Ascending aorta (tissue), 2 donors: ENCODE measurements at regions not wholly inside any gene's neighbourhood (a gene's known extent, or its start where the extent isn't known, plus 50 kb on each side); places are given as distances from the start of the nearest gene placed in this dataset.
"Not testable (repeated sequence)": the region's sequence is repeated elsewhere in the genome, so short reads cannot be mapped to it uniquely, and the experiment has no call there.

ENCODE experiments used
- DNase-seq, 2 donors: peaks; one replicate each; pipeline ENCODE4 v3.0.0-alpha.2; 2019; ENCODE audit warnings: low spot score in 2 of 2
- H3K27ac ChIP-seq, 2 donors: fragments of 200-600 bp; sonication (generic); one replicate each; pipeline ENCODE4 v1.5.1; 2016 to 2017; ENCODE audit warnings: mild to moderate bottlenecking in 1 of 2
- H3K27me3 ChIP-seq: fragments of 200-600 bp; sonication (generic); one replicate; pipeline ENCODE4 v1.5.1; 2017
- H3K36me3 ChIP-seq, 2 donors: fragments of 200-600 bp; sonication (generic); one replicate each; pipeline ENCODE4 v1.5.1; 2016
- H3K4me1 ChIP-seq, 2 donors: fragments of 200-600 bp; sonication (generic); one replicate each; pipeline ENCODE4 v1.5.1; 2016 to 2017; ENCODE audit warnings: mild to moderate bottlenecking in 1 of 2
- H3K4me3 ChIP-seq, 2 donors: fragments of 200-600 bp; sonication (generic); one replicate each; pipeline ENCODE4 v1.5.1; 2016 to 2017; ENCODE audit warnings: mild to moderate bottlenecking in 1 of 2
- H3K9me3 ChIP-seq, 2 donors: fragments of 200-600 bp; sonication (generic); one replicate each; pipeline ENCODE4 v1.5.1; 2016
- CTCF ChIP-seq, 3 experiments: fragments of 200-600 bp in 2 of 3; fragments of 450-650 bp in 1 of 3; sonication (generic) in 2 of 3; IDR thresholded peaks; one replicate each; pipeline ENCODE4 v1.5.1; 2016 to 2019; ENCODE audit warnings: antibody characterized with exemption in 3 of 3, mild to moderate bottlenecking in 1 of 3, moderate library complexity in 1 of 3
- intact Hi-C: fragments of 100-400 bp; cut with DNase I; formaldehyde crosslinking; loops from one replicate; pipeline ENCODE4 v1.15.1; 2023

- Histone ChIP-seq H3K4me1 (no peaks in the 10 kb centered on the region), H3K27ac (no peak overlapping the region), H3K9me3 (peaks cover 0 to 7% of the 10 kb centered on the region in 2 donors), H3K4me3 (no peak overlapping the region), H3K36me3 (peaks cover 0 to 4% of the 10 kb centered on the region in 2 donors), H3K27me3 (no peaks in the 10 kb centered on the region)
- DNase-seq, result no peak
- intact Hi-C loops, result no loop called here
- TF ChIP-seq CTCF (IDR thresholded peaks at IDR 0.05), result no peak
Measured at GRCh38 chrX:63525491-63525890, 174.4 kb upstream of the SPIN4 start.

GRCh38 chrX:63519368-63519767 lies 168.2 kb upstream of the SPIN4 start:
- DNase-seq, H3K36me3 ChIP-seq, H3K9me3 ChIP-seq, H3K27ac ChIP-seq, H3K27me3 ChIP-seq, intact Hi-C loops, H3K4me1 ChIP-seq, H3K4me3 ChIP-seq: not testable (repeated sequence)

GRCh38 chrX:63514569-63515080 lies 163.5 kb upstream of the SPIN4 start:
- Histone ChIP-seq H3K4me1 (peaks cover 0 to 5% of the 10 kb centered on the region in 2 donors), H3K27ac (no peak overlapping the region), H3K36me3 (no peaks in the 10 kb centered on the region), H3K27me3 (no peaks in the 10 kb centered on the region), H3K9me3 (no peaks in the 10 kb centered on the region), H3K4me3 (no peak overlapping the region)
- no peak for TF ChIP-seq CTCF (IDR thresholded peaks at IDR 0.05)
- intact Hi-C loops, result loop anchor here (5.0 kb wide), 1 partner anchor 48 kb away; no protein-coding TSS in a partner anchor
- no peak for DNase-seq

GRCh38 chrX:63513825-63514568 lies 162.9 kb upstream of the SPIN4 start:
- Histone ChIP-seq H3K36me3 (no peaks in the 10 kb centered on the region), H3K9me3 (no peaks in the 10 kb centered on the region), H3K4me3 (no peak overlapping the region), H3K27ac (no peak overlapping the region), H3K27me3 (no peaks in the 10 kb centered on the region), H3K4me1 (peaks cover 0 to 5% of the 10 kb centered on the region in 2 donors)
- intact Hi-C loops, result loop anchor here (5.0 kb wide), 1 partner anchor 48 kb away; no protein-coding TSS in a partner anchor
- DNase-seq, result no peak
- no peak for TF ChIP-seq CTCF (IDR thresholded peaks at IDR 0.05)

- no peak for TF ChIP-seq CTCF (IDR thresholded peaks at IDR 0.05)
- no peak overlapping the region for H3K27ac ChIP-seq
- no peak overlapping the region for H3K4me3 ChIP-seq
- H3K36me3 ChIP-seq, result no peaks in the 10 kb centered on the region
- H3K9me3 ChIP-seq, result no peaks in the 10 kb centered on the region
- intact Hi-C loops, result loop anchor here (5.0 kb wide), 1 partner anchor 51 kb away; no protein-coding TSS in a partner anchor
- DNase-seq, result no peak
- H3K4me1 ChIP-seq, result peaks cover 0 to 5% of the 10 kb centered on the region in 2 donors
- no peaks in the 10 kb centered on the region for H3K27me3 ChIP-seq
Measured at GRCh38 chrX:63511361-63511760, 160.2 kb upstream of the SPIN4 start.

- DNase-seq, result no peak
- no peak for TF ChIP-seq CTCF (IDR thresholded peaks at IDR 0.05)
- no peak overlapping the region for H3K27ac ChIP-seq
- H3K36me3 ChIP-seq, result no peaks in the 10 kb centered on the region
- no peaks in the 10 kb centered on the region for H3K9me3 ChIP-seq
- peaks cover 0 to 5% of the 10 kb centered on the region in 2 donors for H3K4me1 ChIP-seq
- H3K4me3 ChIP-seq, result no peak overlapping the region
- intact Hi-C loops, result no loop called here
- H3K27me3 ChIP-seq, result no peaks in the 10 kb centered on the region
Measured at GRCh38 chrX:63508668-63509067, 157.5 kb upstream of the SPIN4 start.
